GM12878 (cell line): ENCODE measurements at regions not wholly inside any gene's neighbourhood (a gene's known extent, or its start where the extent isn't known, plus 50 kb on each side); places are given as distances from the start of the nearest gene placed in this dataset.

ENCODE experiments used
- BMI1 ChIP-seq: fragments of 450-650 bp; IDR thresholded peaks from 2 replicates; pipeline ENCODE4 v1.6.1; 2016; ENCODE audit warnings: mild to moderate bottlenecking, moderate library complexity, borderline replicate concordance
- CBX3 ChIP-seq: fragments of 200-600 bp; sonication (generic); IDR thresholded peaks from 2 replicates; pipeline ENCODE4 v1.6.1; 2016; ENCODE audit warnings: low read depth, borderline replicate concordance
- PAX5 ChIP-seq: IDR thresholded peaks from 2 replicates; pipeline ENCODE4 v1.6.1; 2011; ENCODE audit warnings: low read depth, low read length, borderline replicate concordance
- RAD21 ChIP-seq: IDR thresholded peaks from 2 replicates; pipeline ENCODE4 v1.6.1; 2011; ENCODE audit warnings: mild to moderate bottlenecking, low read depth, low read length, moderate library complexity; ENCODE audit not compliant: insufficient read depth
- SMAD5 ChIP-seq: IDR thresholded peaks from 2 replicates; pipeline ENCODE4 v1.6.1; 2016; ENCODE audit warnings: antibody characterized with exemption, low read depth
- STAT1 ChIP-seq: fragments of 450-650 bp; conservative IDR thresholded peaks from 2 replicates; pipeline ENCODE4 v1.6.1; 2014; ENCODE audit warnings: antibody characterized with exemption, mild to moderate bottlenecking
- SUPT20H ChIP-seq: IDR thresholded peaks from 2 replicates; pipeline ENCODE4 v1.6.1; 2011; ENCODE audit warnings: low read depth, mild to moderate bottlenecking, low read length, moderate library complexity, borderline replicate concordance; ENCODE audit not compliant: control insufficient read depth
- TCF3 ChIP-seq: IDR thresholded peaks from 2 replicates; pipeline ENCODE4 v1.6.1; 2012; ENCODE audit warnings: low read depth, mild to moderate bottlenecking, low read length, borderline replicate concordance; ENCODE audit not compliant: insufficient read depth
- ZNF24 ChIP-seq: fragments of 450-650 bp; IDR thresholded peaks from 2 replicates; pipeline ENCODE4 v1.6.1; 2017; ENCODE audit warnings: antibody characterized with exemption, mild to moderate bottlenecking
- TF ChIP-seq, protein P1 (sequence below): fragments of 450-650 bp; IDR thresholded peaks from 2 replicates; pipeline ENCODE4 v1.6.1; 2017; ENCODE audit warnings: low read depth, mild to moderate bottlenecking, moderate library complexity
- TF ChIP-seq, protein P2 (sequence below): IDR thresholded peaks from 2 replicates; pipeline ENCODE4 v1.6.1; 2012; ENCODE audit warnings: mild to moderate bottlenecking, low read depth, low read length
- TF ChIP-seq, protein P3 (sequence below): IDR thresholded peaks from 2 replicates; pipeline ENCODE4 v1.6.1; 2011; ENCODE audit warnings: low read depth, mild to moderate bottlenecking, low read length, moderate library complexity, borderline replicate concordance; ENCODE audit errors: extremely low read depth

DNA sequence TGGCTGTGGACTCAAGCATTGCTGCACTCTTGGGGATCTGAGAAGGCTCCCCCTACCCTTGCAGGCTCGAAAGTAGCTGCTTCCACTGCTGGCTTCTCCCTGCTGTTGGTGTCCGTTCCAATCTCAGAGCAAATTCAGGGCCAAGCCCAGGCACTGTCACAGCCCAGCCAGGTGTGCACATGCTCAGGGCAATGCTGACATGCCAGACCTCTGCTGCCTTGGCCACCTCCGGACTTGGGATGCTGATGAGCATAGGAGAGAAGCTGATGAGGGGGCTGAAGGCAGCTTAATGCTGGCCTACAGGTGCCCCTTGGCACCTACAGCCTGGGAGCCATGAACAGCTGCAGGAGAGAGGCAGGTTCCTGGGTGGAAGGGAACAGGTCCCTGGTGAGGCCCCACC, 273.7 kb upstream of the KCNJ16 start (continued):
- TF ChIP-seq RAD21: no peak
- TF ChIP-seq SMAD5: no peak
- TF ChIP-seq ZNF24: no peak
- no peak for TF ChIP-seq TCF3
- TF ChIP-seq STAT1: no peak
- no peak for TF ChIP-seq CBX3
- no peak for TF ChIP-seq PAX5
- TF ChIP-seq, protein P1, sequence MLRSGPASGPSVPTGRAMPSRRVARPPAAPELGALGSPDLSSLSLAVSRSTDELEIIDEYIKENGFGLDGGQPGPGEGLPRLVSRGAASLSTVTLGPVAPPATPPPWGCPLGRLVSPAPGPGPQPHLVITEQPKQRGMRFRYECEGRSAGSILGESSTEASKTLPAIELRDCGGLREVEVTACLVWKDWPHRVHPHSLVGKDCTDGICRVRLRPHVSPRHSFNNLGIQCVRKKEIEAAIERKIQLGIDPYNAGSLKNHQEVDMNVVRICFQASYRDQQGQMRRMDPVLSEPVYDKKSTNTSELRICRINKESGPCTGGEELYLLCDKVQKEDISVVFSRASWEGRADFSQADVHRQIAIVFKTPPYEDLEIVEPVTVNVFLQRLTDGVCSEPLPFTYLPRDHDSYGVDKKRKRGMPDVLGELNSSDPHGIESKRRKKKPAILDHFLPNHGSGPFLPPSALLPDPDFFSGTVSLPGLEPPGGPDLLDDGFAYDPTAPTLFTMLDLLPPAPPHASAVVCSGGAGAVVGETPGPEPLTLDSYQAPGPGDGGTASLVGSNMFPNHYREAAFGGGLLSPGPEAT: no peak
- TF ChIP-seq, protein P2, sequence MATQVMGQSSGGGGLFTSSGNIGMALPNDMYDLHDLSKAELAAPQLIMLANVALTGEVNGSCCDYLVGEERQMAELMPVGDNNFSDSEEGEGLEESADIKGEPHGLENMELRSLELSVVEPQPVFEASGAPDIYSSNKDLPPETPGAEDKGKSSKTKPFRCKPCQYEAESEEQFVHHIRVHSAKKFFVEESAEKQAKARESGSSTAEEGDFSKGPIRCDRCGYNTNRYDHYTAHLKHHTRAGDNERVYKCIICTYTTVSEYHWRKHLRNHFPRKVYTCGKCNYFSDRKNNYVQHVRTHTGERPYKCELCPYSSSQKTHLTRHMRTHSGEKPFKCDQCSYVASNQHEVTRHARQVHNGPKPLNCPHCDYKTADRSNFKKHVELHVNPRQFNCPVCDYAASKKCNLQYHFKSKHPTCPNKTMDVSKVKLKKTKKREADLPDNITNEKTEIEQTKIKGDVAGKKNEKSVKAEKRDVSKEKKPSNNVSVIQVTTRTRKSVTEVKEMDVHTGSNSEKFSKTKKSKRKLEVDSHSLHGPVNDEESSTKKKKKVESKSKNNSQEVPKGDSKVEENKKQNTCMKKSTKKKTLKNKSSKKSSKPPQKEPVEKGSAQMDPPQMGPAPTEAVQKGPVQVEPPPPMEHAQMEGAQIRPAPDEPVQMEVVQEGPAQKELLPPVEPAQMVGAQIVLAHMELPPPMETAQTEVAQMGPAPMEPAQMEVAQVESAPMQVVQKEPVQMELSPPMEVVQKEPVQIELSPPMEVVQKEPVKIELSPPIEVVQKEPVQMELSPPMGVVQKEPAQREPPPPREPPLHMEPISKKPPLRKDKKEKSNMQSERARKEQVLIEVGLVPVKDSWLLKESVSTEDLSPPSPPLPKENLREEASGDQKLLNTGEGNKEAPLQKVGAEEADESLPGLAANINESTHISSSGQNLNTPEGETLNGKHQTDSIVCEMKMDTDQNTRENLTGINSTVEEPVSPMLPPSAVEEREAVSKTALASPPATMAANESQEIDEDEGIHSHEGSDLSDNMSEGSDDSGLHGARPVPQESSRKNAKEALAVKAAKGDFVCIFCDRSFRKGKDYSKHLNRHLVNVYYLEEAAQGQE: no peak
- TF ChIP-seq BMI1: no peak
- no peak for TF ChIP-seq SUPT20H
- TF ChIP-seq, protein P3, sequence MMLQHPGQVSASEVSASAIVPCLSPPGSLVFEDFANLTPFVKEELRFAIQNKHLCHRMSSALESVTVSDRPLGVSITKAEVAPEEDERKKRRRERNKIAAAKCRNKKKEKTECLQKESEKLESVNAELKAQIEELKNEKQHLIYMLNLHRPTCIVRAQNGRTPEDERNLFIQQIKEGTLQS: no peak
- TF ChIP-seq, all 136 proteins: peak for 0
